ENCODE measurements at regions not wholly inside any gene's neighbourhood (a gene's known extent, or its start where the extent isn't known, plus 50 kb on each side); places are given as distances from the start of the nearest gene placed in this dataset.
"Not testable (repeated sequence)": the region's sequence is repeated elsewhere in the genome, so short reads cannot be mapped to it uniquely, and the experiment has no call there.

DNA sequence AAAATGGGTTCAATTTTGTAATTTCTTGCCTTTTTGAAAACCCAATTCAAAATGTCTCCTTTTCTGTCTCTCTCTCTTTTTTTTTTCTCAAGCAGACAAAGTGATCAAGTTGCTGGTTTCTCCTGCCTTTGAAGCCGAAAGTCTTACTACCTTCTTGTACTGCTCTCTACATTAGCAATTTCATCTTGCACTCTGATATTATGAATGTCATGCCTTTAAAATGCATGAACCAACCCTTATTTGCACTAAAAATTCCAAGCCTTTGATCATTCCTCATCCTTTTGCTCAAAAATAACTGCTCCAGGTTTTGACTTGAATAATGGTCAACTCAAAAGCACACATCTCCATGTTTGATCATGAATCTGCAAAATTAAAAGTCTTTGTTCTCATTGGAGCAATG is 125.2 kb downstream of the CETN3 start:
- no peak for DNase-seq

DNA sequence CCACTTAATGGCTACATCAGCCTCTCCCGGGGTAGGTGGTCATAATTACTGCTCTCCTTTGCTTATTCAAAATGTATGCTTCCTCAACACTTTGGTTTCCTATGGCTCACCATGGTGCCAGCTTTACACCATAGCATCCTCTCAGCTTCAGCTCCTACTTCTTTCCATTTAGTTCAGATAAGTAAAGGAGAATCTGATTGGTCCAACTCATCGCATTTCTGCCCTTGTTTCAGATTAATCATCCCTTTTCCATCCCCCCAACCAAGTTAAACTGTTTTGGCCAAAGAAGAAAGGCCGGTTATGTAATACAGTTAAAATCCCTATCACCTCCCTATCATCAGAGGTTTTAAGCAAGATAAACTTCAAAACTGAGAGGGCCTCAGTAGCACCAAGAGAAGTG is 130.5 kb downstream of the CETN3 start:
- no peak for DNase-seq

DNA sequence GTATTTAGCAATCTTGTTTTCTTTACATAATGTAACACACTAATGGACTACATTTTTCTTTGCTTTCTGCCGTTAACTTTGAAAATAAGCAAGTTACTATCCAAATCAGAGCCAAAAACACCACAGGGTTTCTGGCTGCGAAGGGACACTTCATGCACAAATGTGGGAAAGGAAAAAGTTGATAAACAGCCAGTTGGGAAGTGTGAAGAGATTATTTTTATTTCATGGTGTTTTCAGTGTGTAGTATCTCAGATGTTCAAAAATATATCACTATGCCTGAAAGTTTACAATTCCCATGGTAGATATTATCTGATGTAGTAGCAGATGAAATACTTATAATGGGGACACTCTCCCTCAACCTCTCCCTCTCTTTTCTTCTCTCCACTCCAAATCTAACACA is 135.3 kb downstream of the CETN3 start:
- DNase-seq, result no peak

DNA sequence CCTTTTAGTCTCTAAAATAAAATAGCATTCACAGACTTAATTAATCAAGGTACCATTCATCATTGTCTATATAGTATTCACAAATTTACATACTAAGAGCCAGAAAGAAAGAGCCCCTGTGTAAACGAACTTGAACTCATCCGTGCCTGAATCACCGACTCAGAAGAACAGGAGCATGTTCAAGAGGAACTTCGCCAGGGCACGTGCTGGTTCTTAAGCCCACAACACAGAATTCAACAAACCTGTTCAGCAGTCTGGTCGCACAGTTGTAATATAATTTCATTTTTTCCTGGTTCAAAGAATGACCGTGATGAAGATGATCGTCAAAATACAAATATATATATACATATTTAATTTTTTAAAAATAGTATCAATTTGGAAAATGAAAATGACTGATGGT is 141.9 kb downstream of the CETN3 start:
- DNase-seq, result no peak

DNA sequence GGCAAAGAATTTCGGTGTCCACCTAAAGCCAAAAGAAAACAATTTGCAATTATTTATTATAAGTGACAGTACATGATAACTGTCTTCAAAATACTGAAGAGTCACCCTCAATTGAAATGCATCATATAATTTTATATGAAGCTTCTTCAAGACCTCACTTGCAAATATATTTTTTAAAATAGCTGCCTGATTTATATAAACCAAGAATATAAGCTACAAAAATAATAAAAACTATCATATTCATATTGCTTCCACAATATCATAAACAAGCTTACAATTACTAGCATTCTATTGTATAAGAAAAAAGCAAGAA is 144.1 kb downstream of the CETN3 start:
- DNase-seq, result no peak

DNA sequence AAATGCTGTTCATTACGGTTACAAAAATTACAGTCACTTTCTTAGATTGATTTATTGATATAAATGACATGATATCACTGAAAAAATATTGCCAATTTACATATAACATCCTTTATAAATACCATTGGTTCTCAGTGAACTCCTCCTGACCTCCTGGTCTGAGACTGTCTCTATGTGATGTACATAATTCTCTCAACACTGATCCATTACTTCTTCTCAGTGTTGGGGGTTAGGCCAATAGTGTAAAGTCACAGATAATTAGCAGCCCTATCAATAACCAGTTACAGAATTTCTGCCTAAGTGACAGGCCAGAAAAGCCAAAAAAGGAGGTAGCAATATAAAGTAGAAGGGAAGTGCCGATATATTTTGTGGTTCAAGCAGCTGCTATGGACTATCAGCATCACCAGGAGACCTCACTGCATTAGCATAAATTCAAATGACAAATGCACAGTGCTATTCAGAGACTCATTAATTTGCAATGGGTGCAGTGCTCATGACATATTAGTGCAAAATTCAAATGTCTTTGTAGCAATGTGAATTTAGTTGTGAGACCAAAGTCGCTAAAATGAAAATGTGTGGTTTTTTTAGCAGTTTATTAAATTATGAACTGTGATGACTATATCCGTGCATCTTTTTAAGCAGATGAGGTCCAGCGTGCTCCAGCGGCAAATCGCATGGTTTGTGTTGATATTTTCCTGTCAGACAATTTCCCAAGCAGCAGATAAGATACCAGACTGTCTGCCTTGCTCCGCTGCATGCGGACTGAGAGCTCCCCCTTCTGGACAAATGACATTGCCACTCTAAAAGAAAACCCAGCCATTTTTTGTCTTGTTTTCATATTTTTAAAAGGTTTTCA is 144.6 kb downstream of the CETN3 start:
- peak; percentile 51 to 57 for DNase-seq

DNA sequence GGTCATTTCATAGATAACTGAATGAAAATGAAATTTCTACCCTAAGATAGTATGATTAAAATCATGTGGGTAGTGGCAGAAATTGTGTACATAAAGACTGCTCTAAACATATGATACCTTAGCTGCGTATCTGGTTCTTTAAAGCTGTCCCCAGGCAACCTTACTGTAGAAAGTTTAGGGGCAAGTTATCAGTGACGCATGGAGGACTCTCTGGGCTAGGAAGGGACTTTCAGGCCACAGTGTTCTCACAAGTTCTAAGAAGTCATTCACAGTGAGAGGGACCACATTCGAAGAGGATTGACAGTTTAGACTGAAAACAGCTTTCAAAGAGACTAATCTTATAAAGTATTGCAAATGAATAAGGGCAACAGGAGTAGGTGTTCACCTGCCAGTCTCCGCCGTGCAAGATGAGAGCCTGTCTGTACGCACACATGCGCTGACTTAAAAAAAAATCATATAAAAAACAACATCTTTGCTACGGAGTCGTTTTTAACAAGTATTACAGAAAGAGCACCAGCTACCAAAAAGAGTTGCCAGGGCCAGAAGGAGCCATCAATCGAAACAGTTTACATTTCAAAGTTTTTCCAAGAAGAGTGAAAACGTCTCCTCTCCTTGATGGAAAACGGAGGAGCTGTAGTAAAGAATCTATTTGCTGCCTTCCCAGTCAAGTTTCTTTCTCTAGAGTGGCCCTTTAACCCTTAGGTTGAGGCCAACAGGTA is 146.3 kb downstream of the CETN3 start:
- DNase-seq, result no peak

DNA sequence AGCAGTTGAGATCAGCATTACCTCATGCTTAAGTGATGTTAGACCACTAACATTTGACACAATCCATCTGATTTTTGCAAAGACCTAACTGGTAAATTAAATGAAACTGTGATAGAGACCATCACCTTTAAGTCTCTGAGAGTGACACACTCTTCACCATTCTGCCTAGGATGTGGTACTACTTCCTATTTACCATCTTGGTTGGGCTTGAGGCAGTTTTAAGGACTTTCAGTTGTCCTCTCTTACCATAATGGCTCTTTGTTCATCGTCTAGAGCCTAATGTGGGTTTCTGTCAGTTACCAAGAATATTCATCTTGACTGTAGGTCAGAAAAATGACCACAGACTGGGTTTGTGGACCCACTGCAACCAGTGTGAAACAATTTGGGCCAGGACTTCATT is 158.1 kb downstream of the CETN3 start:
- DNase-seq, result no peak

DNA sequence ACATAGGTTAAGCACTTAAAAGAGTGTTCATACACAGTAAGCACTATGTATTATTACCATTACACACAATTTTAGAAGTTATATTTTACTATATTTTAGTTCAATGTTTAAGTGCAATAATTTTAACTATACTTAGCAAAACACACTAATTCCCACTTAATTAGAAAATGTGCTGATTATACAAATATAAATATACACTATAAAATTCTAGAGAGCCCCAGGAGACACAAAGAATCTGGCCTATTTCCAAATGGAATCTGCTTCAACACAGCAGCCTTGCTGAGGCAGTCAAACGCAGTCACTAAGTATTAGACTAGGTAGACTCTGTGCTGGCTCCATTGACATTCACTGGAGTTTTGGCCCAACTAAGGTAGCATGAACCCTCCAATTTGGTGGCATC is 160.9 kb downstream of the CETN3 start:
- DNase-seq, result no peak

DNA sequence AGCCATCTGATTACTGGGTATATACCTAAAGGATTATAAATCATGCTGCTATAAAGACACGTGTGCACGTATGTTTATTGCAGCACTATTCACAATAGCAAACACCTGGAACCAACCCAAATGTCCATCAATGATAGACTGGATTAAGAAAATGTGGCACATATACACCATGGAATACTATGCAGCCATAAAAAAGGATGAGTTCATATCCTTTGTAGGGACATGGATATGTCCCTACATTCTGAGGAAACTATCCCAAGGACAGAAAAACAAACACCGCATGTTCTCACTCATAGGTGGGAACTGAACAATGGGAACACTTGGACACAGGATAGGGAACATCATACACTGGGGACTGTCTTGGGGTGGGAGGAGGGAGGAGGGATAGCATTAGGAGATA is 165.7 kb downstream of the CETN3 start:
- not testable (repeated sequence) for DNase-seq

DNA sequence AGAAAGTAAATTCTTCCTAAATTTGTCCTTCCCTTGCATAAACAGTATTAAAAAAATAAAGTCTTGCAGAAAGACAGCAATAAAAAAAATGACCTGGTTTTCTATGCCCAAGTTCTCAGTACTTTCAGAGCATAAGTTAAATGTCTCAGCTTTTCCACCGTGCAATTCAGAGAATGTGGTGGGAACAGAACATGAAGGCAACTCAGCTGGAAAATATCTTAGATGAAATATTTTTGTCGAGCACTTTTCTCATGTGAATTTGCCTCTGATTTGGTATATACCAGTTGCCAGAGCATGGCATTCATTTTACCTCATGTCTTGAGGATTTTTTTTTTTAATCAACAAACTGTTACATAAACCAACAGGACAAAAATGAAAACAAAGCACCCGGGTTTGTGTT is 176.1 kb downstream of the CETN3 start:
- DNase-seq, result no peak

DNA sequence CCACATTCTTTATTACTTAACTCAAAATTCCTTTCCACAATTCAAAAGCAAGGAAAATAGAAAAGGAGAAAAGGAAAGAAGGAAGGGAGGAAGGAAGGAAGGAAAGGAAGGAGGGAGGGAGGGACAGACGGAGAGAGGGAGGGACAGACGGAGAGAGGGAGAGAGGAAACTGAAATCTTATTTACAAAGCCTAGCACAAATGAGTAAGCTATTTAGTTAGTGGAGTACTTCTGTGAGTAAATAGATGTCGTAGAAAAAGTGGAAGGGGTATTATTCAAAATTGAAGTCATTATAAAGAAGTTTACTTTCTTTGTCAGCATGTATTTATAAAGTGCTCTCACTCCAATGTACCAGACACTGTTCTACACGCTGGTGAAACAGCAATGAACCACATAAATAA is 177.9 kb downstream of the CETN3 start:
- DNase-seq, result no peak

DNA sequence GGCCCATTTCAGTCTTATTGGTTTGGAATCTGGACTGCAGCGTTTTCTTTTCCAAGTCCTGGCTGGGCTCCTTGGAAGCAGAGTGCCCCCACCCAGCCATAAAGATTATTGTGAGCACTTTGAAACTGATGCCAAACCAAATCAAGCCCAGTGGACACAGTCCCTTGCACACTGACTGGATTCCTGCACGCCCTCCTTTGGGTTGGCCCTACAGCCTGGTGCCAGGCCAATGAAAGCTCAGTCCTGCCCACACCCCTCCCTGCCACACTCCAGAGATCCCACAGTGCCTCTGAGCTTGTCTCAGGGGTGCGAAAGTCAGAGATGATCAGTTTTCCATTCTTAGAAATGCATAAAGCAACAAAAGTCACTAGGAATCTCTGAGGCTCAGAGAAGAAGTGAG is 181.9 kb downstream of the CETN3 start:
- no peak for DNase-seq

DNA sequence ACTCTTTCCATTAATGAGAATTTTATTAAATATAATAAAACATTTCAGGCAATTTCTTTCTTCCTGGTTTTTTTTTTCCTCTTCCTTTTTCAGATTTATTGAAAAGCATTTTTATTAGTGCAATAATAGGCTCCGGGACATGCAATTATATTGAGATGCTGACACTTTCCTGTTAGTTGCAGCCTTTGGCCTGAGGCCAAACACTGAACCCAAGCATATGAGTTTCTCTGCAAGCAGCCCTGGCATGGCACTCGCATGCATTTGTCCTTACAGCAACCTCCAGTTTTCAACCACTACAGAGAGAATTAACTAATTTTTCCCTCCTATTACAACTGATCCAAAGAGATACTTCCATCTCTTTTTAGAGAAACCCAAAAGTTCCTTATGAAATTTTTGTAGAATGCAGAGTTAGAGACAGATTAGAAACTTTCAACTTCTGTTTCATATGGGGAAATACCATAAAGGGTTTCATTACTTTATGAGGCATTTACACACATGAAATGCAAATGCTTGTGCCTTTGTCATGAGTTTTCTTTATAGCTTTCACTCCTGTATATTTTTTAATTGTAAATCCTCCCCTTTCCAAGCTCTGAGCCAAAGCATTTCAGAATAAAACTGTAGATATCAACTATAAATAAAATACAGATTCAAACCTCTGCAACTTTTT is 183.0 kb downstream of the CETN3 start:
- DNase-seq, result no peak

DNA sequence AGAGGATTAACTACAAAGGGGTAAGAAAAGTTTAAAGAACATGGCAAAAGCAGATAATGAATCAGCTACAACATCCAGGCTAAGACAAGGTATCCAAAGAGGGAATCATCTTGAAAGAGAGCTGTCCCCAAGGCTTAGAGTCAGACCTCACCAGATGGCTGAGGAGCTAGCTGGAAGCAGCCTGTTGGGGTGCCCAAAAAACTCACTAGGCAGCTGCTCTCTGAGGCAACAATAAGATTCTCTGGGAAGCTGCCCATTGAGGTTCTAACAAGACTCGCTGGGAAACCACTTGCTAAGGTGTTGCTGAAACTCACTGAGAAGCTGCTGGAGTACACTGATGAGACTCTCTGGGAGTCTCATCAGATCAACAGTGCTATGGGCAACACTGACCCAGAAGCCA is 185.2 kb downstream of the CETN3 start:
- no peak for DNase-seq

DNA sequence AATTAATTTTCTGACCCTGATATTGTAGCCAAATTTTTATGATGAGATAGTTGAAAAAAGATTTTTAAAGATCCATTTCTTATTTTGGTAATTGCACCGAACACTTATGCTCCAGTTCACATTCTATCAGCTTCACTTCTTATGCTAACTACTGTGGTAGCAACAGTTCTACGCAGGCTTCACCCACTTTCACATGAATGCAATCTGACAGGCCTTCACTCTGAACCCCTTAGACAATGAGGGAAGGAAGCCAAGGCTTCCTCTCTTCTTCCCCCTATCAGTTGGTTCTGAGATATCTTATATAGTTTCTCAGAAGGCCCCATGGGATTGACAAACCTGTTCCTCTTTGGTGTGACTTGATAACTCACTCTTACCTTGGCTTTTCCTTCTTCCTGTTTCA is 185.8 kb downstream of the CETN3 start:
- DNase-seq, result no peak

DNA sequence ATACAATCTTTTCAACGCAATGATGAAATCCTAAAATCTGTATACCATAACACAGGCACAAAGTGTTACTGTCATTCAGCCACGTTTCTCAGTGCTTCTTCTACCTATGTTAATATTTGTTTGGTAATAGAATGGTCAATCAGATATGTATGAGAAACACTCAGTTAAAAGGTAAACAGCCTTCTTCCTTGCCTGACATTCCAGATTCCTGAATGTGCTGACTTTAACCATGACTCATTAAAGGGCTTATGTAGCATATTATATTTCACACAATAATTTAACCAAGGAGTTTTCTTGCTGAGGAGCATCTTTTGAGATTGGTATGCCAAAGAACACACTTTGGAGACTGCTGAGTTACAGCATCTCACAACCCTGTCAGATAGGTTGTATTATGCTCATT is 187.6 kb downstream of the CETN3 start:
- DNase-seq, result no peak

DNA sequence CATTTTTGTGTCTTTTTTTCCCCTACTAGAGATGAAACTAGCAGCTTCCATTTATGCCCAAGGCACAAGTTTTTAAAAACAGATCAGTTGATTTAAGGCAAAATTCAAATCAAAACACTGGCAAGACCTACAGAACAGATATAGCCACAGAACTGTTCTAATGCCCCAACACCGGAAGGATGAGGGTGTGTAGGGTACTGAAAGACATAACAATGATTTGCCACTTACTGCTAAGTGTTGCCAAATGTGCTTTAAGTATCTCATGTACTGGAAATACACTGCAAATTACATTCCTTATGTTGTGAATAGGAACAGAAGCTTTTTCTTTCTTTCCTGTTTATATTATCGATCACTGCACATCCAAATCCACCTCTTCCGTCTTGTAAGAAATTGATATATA is 189.0 kb downstream of the CETN3 start:
- no peak for DNase-seq

DNA sequence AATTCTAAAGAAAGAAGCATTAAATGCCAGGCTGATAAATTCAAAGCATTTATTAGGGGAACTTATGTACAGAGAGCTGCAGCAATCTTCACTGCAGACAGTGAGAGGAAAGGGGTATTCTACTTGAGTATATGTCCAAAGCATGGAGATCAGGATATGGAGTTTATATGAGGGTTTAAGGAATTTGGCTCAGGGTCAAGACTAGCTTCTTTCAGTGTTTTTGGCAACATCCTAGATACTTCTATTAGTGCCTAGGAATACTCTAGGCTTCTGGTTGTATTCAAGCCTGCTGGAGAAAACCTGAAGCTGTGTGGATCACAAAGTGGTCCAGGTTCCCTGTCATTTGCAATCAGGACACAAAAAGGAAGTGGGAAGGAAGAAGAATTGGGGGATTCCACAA is 194.6 kb downstream of the CETN3 start:
- DNase-seq, result no peak

DNA sequence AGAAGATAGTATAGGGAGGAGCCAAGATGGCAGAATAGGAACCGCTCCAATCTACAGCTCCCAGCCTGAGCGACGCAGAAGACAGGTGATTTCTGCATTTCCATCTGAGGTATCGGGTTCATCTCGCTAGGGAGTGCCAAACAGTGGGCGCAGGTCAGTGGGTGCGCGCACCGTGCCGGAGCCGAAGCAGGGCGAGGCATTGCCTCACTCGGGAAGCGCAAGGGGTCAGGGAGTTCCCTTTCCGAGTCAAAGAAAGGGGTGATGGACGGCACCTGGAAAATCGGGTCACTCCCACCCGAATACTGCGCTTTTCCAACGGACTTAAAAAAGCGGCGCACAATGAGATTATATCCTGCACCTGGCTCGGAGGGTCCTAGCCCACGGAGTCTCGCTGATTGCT is 201.2 kb downstream of the CETN3 start:
- DNase-seq, result not testable (repeated sequence)

DNA sequence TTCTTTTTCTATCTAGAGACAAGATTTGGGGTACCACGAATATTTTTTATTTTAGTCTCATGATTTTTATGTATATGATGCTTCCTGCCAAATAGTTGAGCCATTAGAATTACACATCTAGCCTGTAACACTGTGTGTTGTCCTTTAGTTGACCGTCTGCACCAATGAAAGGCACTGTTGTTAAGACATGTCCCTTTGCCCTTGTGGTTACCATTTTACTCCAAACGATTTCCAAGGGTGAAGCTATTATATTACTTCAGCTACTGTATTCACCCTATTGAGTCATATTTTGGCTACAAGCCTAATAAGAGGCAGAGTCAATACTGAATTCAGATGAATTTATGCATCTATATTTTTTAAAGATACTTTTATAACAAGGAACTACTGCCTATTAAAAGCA is 207.6 kb downstream of the CETN3 start:
- DNase-seq, result no peak

DNA sequence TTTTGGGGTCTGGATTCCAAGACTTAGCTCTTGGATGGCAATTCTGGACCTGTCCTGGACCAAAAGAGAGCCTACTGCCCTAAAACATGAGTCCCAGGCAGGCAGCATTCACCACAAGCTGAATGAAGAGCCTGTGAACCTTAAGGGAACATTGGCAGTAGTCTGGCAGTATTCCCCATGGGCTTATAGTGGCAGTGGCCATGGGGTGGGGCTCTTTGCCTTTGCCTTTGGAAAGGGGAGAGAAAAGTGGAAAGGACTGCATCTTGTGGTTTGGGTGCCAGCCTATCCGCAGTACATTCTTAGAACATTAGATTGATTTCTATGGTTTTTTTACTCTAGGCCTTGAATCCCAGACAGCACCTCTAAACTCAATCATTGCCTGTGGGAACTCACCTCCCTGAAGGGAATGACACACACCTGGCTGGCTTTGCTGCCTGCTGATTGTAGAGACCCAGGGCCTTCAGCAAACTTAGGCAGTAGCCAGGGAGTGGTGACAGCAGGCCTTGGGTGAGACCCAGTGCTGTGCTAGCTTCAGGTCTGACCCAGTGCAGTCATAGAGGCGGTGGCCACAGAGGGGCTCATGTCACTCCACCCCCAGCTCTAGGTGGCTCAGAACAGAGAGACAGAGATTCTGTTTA is 216.3 kb downstream of the CETN3 start:
- DNase-seq, result no peak

DNA sequence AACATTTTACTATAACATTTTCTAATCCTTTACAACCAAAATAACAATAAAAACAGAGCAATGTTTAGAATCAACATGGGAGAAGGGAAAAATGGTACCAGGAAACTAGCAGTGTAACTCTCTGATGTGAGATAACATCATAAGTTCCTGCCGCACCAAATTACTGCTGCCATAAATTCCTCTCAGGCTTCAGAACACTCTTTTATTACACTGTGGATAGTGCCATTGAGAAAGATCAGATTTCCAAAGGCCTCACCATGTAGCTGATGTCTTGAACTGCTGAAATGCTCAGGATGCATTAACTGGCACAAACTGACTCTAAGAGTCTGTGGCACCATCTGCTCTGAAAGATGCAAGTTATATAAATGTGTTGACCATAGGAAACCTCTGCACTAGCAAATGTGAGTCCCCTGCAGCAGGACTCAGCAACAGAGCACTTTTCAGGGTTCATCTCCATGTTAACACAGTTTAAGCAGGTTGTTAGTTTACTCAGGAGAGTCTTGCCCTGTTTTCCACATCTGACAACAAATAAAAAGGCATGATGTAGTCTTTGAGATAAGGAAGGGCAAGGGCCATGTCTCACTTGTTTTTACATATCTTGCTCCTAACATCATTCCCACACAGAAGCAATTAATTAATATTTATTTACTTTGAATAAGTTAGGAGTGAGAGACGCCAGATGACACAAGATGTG is 218.1 kb downstream of the CETN3 start:
- DNase-seq, result no peak
